Erythroblast (primary cell): ENCODE measurements at regions not wholly inside any gene's neighbourhood (a gene's known extent, or its start where the extent isn't known, plus 50 kb on each side); places are given as distances from the start of the nearest gene placed in this dataset.
"Not testable (repeated sequence)": the region's sequence is repeated elsewhere in the genome, so short reads cannot be mapped to it uniquely, and the experiment has no call there.

ENCODE experiments used
- DNase-seq, 2 experiments: peaks; one replicate each; lab custom pipeline; 2025; lab: John Stamatoyannopoulos, UW
- GATA1 ChIP-seq: IDR thresholded peaks from 2 replicates; pipeline ENCODE4 v1.6.1; 2011; ENCODE audit warnings: low read depth, mild to moderate bottlenecking, control low read depth, low read length, moderate library complexity
- POLR2A ChIP-seq: IDR thresholded peaks from 2 replicates; pipeline ENCODE4 v1.6.1; 2011; ENCODE audit warnings: mild to moderate bottlenecking, low read length

- peak; percentile 9 to 60 for DNase-seq
Observed at GRCh38 chr4:69344786-69345185, 64.5 kb downstream of the UGT2B28 start.

- DNase-seq = not testable (repeated sequence)
Observed at GRCh38 chr4:69348746-69349145, 68.5 kb downstream of the UGT2B28 start.

- TF ChIP-seq GATA1 (no peak), POLR2A (no peak)
- DNase-seq = no peak
Observed at GRCh38 chr4:69360271-69360670, 80.0 kb downstream of the UGT2B28 start.

GRCh38 chr4:69360768-69361167, 80.5 kb downstream of the UGT2B28 start:
- DNase-seq = not testable (repeated sequence)

- DNase-seq = no peak
- no peak for TF ChIP-seq POLR2A
- no peak for TF ChIP-seq GATA1
Observed at GRCh38 chr4:69362351-69362750, 82.1 kb downstream of the UGT2B28 start.

- not testable (repeated sequence) for DNase-seq
Observed at GRCh38 chr4:69367664-69368063, 87.4 kb downstream of the UGT2B28 start.

GRCh38 chr4:69376450-69376849, 96.2 kb downstream of the UGT2B28 start:
- TF ChIP-seq POLR2A (no peak), GATA1 (no peak)
- DNase-seq = no peak

- DNase-seq = peak in 1 of 2 experiments; percentile 4
- TF ChIP-seq POLR2A (no peak), GATA1 (no peak)
Observed at GRCh38 chr4:69377562-69377961, 97.3 kb downstream of the UGT2B28 start.

GRCh38 chr4:69383281-69383680, 103.0 kb downstream of the UGT2B28 start:
- TF ChIP-seq POLR2A = no peak
- TF ChIP-seq GATA1 = no peak
- DNase-seq = no peak

GRCh38 chr4:69389111-69389510, 106.6 kb downstream of the UGT2B4 start:
- not testable (repeated sequence) for DNase-seq

- no peak for DNase-seq
- TF ChIP-seq GATA1 = no peak
- no peak for TF ChIP-seq POLR2A
Observed at GRCh38 chr4:69408451-69408850, 87.3 kb downstream of the UGT2B4 start.

GRCh38 chr4:69411981-69412380, 83.7 kb downstream of the UGT2B4 start:
- not testable (repeated sequence) for DNase-seq

- DNase-seq = not testable (repeated sequence)
Observed at GRCh38 chr4:69424722-69425121, 71.0 kb downstream of the UGT2B4 start.
